HG03280 (cell line): ENCODE measurements at regions not wholly inside any gene's neighbourhood (a gene's known extent, or its start where the extent isn't known, plus 50 kb on each side); places are given as distances from the start of the nearest gene placed in this dataset.
"Not testable (repeated sequence)": the region's sequence is repeated elsewhere in the genome, so short reads cannot be mapped to it uniquely, and the experiment has no call there.

Source experiments
- ATAC-seq: cut with Tn5 transposase; IDR thresholded peaks from one replicate; pipeline ENCODE4 v1.9.1; 2021; ENCODE audit warnings: mild to moderate bottlenecking, moderate library complexity; ENCODE audit not compliant: unreplicated experiment

DNA sequence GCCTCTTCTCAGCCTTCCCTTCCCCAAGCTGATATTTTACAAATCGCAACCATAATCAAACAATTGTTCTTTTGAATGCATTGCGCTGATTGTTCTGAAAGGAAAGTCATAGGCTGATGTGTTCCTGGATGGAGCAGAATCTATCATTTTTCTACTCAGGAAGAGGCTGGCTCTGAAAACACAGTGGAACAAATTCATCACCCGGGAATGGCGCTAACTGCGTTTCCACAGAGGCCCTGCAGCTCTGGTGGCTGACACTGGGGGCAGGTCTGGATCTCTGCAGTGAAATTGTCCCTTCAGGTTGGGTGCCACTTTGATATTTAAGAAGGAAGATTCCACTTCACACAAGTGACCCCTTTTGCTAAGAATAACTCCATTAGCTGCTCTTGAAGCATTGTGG, 1060.8 kb downstream of the UQCRFS1 start:
- no peak for ATAC-seq

DNA sequence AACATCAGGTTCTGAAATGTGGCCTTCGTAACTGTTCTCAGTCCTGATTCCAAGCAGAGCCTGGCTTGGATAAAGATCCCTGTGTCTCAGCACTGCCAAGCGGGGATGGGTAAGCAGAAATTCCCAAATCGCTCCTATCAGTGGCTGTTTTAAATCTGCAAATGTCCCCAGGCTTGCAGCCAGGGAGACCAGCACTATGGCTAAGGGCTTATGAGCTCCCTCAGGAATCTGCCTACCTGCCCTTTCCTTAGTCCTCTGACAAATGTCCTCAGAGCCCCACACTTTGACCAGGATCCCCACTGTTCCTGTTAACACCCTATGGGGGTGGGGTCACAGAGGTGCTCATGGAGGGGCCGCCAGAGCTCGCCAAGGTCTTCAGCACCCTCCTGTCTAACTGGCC, 1062.8 kb downstream of the UQCRFS1 start:
- no peak for ATAC-seq

- ATAC-seq, result no peak
These were observed 1064.4 kb downstream of the UQCRFS1 start for GRCh38 chr19:28148554-28148953.

GRCh38 chr19:28142258-28142657, 1070.7 kb downstream of the UQCRFS1 start:
- ATAC-seq, result no peak

- ATAC-seq, result no peak
These were observed 1072.8 kb downstream of the UQCRFS1 start for GRCh38 chr19:28140201-28140600.

DNA sequence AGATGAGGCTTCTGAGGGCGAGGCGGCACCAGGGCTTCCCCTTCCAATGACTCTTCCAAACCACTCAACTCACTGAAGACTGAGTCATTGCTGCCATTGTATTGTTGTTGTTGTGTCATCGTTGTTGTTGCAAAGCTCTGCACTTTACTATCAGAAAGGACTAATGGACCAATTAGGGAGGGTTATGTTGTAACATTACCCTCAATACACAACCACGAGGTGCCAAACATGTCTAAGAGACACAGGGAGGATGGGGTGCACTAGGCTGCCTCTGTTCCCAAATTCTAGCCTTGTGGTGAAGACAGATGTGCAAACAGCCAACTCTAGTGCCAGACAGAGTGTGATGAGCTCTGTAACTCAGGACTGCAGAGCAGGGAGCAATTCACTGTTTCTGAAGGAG, 1075.2 kb downstream of the UQCRFS1 start:
- ATAC-seq, result no peak

- no peak for ATAC-seq
These were observed 1076.2 kb downstream of the UQCRFS1 start for GRCh38 chr19:28136796-28137195.

GRCh38 chr19:28135825-28136224, 1077.1 kb downstream of the UQCRFS1 start:
- no peak for ATAC-seq

DNA sequence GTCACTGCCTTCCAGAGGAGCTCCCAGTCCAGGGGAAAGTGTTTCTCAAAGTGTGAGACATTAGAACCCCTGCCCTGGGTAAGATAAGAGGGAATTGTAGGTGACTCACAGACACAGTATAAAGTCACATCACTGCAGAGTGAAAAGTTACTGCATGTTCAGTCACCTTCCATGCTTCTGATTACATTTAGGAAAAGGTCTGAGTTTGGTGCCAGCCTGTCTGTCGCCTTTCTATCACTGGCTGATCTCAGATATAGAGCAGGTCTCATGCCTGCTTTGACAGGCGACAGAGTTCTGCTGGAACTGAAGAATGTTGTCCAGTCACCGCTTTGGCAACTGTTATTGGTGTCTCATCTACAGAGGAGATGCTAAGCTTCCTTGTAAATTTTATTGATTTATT, 1078.6 kb downstream of the UQCRFS1 start:
- no peak for ATAC-seq

DNA sequence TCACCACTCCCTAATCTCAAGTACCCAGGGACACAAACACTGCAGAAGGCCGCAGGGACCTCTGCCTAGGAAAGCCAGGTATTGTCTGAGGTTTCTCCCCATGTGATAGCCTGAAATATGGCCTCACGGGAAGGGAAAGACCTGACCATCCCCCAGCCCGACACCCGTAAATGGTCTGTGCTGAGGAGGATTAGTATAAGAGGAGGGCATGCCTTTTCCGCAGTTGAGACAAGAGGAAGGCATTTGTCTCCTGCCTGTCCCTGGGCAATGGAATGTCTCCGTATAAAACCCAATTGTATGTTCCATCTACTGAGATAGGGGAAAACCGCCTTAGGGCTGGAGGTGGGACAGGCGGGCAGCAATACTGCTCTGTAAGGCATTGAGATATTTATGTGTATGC, 1082.1 kb downstream of the UQCRFS1 start:
- not testable (repeated sequence) for ATAC-seq

DNA sequence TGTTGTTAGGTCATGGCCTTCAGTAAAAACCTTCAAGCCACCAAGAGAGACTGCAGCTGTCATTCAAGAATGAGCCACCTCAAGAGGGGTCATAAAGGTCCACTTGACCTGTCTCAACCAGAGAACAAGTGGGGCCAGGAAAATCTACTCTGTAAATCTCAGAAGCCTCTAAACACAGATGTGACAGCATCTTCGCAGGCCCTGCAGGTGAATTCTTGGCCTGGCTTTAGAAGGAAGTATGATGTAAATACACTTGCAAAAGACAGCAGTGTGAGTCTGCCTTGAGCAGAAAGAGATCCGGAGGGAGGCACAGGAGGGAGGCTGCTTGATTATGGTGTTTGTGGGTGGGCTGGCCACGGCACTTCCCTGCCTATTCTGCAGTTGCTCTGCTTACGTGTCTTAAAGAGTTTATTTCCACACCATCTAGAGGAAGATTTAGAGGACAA, 1082.9 kb downstream of the UQCRFS1 start:
- ATAC-seq, result no peak

GRCh38 chr19:28128341-28128740, 1084.6 kb downstream of the UQCRFS1 start:
- ATAC-seq, result no peak

DNA sequence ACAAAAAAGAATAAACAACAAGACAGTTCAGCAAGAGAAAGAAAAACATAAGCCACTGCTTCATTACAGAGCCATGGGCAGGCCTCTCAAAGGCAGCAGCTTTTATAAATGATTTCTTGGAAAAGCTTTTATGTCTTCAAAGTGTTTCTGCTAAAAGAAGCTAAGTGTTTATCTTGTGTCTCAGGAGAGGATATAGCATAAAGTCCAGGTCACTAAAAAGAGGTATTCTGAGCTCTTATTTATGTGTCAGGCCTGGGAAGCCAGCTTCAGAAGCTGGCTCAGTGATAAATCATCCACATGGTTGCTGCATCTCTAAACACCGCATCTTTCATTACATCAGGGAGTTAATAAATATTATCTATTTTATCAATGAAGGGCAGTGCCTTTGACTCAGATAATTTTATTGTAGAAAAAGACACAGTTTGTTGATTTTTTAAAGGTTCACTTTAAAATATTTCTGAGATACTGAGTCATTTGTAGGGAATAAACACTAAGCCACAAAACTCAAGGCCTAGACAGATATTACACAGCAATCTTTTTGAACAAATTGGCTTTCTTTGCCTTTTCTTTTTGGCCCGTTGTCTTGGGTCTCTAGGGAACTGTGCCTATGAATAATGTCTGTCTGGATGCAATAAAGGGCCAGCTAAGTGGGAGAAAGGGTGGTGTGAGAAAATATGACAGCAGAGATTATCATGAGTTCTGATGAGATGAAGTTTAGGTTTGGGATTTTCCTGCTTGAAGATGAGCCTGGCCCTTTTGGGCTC, 1086.6 kb downstream of the UQCRFS1 start:
- ATAC-seq, result no peak

DNA sequence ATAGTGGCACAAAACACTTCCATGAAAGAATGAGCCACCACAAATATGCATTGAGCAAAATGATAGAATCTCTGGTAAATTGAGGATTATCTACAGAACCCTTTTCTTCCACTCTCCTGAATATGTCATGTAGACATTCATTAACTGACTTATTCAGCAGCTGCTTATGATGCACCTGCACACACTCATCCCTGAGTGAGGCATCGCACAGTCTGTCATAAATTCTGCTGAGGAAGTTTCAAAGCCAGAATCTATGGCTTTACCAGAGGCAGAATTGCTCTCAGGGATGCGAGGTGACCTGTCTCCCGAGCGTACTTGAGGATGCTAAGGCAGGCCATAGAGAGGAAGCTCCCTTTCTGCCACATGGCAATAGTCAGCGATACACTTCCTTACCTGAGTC, 1090.2 kb downstream of the UQCRFS1 start:
- ATAC-seq, result no peak

DNA sequence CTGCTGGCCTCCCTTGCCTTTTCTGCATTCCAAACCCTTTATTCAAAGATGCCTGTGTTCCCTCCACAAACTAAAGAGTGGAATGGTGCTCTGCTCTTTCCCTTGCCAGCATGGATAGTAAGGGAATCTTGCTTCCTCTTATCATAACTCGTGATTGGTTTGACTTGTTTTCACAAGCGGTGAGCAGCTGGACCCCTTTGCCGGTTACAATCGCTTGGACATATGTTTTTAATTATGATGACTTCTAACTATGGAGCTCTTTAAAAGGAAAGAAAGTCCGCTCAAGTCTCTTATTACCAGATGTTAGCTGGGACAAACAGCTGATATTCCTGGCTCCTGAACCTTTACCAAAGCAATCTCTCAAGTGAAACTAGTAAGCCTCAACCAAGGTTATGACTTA, 1094.7 kb downstream of the UQCRFS1 start:
- ATAC-seq, result no peak

GRCh38 chr19:28117143-28117542, 1095.8 kb downstream of the UQCRFS1 start:
- no peak for ATAC-seq

- not testable (repeated sequence) for ATAC-seq
These were observed 1096.6 kb downstream of the UQCRFS1 start for GRCh38 chr19:28116379-28116778.

- no peak for ATAC-seq
These were observed 1109.0 kb downstream of the UQCRFS1 start for GRCh38 chr19:28103921-28104320.

- ATAC-seq, result not testable (repeated sequence)
These were observed 1128.2 kb downstream of the UQCRFS1 start for GRCh38 chr19:28084659-28085157.

GRCh38 chr19:28076628-28077027, 1136.3 kb downstream of the UQCRFS1 start:
- ATAC-seq, result no peak

GRCh38 chr19:28075229-28075628, 1137.7 kb downstream of the UQCRFS1 start:
- no peak for ATAC-seq

GRCh38 chr19:28074773-28075172, 1138.2 kb downstream of the UQCRFS1 start:
- no peak for ATAC-seq

- no peak for ATAC-seq
These were observed 1145.1 kb downstream of the UQCRFS1 start for GRCh38 chr19:28067882-28068281.
